Motor neuron (in vitro differentiated cells): ENCODE measurements at regions not wholly inside any gene's neighbourhood (a gene's known extent, or its start where the extent isn't known, plus 50 kb on each side); places are given as distances from the start of the nearest gene placed in this dataset.

Source experiments
- ATAC-seq, 8 experiments: fragments of 200-7000 bp; cut with Tn5 transposase; replicated peaks in 6 of 8; 2 replicates each; pipeline ENCODE4 v1.8.0; 2021; ENCODE audit warnings: mild to moderate bottlenecking in 8 of 8, moderate library complexity in 8 of 8
- H3K27ac ChIP-seq, 2 donors: fragments of 250-450 bp; sonication (Bioruptor Pico); 2 replicates each; pipeline ENCODE4 v1.9.0; 2021; ENCODE audit warnings: antibody characterized with exemption in 2 of 2, mild to moderate bottlenecking in 2 of 2, moderate library complexity in 1 of 2
- H3K4me1 ChIP-seq, 2 donors: fragments of 250-450 bp; sonication (Bioruptor Pico); replicated peaks in 1 of 2; 2 replicates each; pipeline ENCODE4 v1.6.1; 2021; ENCODE audit warnings: antibody characterized with exemption in 2 of 2, mild to moderate bottlenecking in 2 of 2, moderate library complexity in 1 of 2
- H3K4me3 ChIP-seq, 5 donors: fragments of 250-450 bp; sonication (Bioruptor Pico); 2 replicates each; pipeline ENCODE4 v1.9.0; 2021; ENCODE audit warnings: antibody characterized with exemption in 5 of 5, mild to moderate bottlenecking in 5 of 5, moderate library complexity in 4 of 5
- WGBS, 10 experiments: fragments of 450-650 bp; shearing (Covaris generic); methylation state at CpG; one replicate each; pipeline ENCODE4 v1.0.0; 2022; 5-methylcytosine and 5-hydroxymethylcytosine counted together
- in situ Hi-C, 9 experiments: fragments of 400-800 bp; cut with MboI; loops; one replicate each; pipeline ENCODE4 v1.15.0; 2021; ENCODE audit warnings: low sequenced_read_pairs in 9 of 9, low pct_unique_long_range_greater_than_20kb in 2 of 9; ENCODE audit not compliant: unreplicated experiment in 9 of 9

GRCh38 chr4:36758312-36759178, 477.1 kb downstream of the DTHD1 start:
- in situ Hi-C loops = no loop called here
- peaks cover 3 to 18% of the 10 kb centered on the region in 2 donors for H3K4me1 ChIP-seq
- WGBS, 10 experiments = 15 to 100% (median 44%) methylated on average over 2 to 9 of the region's 9 CpGs; no CpG with 5 or more reads in 1 of the 10 experiments
- ATAC-seq = peak in 5 of 8 experiments; percentile 25 to 84 (median 79)
- no peak overlapping the region for H3K27ac ChIP-seq
- no peak overlapping the region for H3K4me3 ChIP-seq

DNA sequence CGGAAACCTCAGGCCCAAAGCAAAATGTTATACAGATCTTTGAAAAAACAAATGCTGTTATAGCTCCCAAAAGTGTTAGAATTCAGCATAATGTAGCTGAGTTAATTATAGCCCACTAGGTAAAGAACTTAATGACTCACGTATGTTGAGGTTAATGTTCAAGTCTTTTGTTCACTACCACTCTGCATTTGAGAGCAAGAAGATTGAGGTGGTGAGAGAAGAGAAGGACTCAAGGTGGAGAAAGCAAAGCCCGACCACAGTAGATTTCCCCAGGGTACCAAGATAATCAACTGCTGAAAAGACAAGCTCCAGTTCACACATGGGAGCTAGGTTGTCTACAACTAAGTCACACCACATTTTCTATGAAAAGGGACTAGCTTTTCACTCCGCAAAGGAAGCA, 480.2 kb downstream of the DTHD1 start:
- 0 to 90% (median 63%) methylated on average over 1 to 4 of the region's 4 CpGs for whole genome bisulfite sequencing, 10 experiments
- ATAC-seq = no peak
- in situ Hi-C loops = no loop called here

GRCh38 chr4:36763814-36764213, 480.7 kb upstream of the NWD2 start:
- ATAC-seq = no peak
- WGBS, 10 experiments = 0 to 89% (median 80%) methylated on average over 1 of the region's 1 CpG; no CpG with 5 or more reads in 2 of the 10 experiments
- Histone ChIP-seq H3K4me1 (peaks cover 0 to 2% of the 10 kb centered on the region in 2 donors), H3K4me3 (no peak overlapping the region), H3K27ac (no peak overlapping the region)
- in situ Hi-C loops = no loop called here

More for the DNA sequence above, 480.2 kb downstream of the DTHD1 start:
- Histone ChIP-seq H3K27ac (no peak overlapping the region), H3K4me3 (no peak overlapping the region), H3K4me1 (peaks cover 3 to 13% of the 10 kb centered on the region in 2 donors)

GRCh38 chr4:36767596-36767995, 476.9 kb upstream of the NWD2 start:
- in situ Hi-C loops = no loop called here
- no peak for ATAC-seq
- Histone ChIP-seq H3K4me3 (no peak overlapping the region), H3K27ac (no peak overlapping the region), H3K4me1 (no peaks in the 10 kb centered on the region)
- 57 to 100% (median 100%) methylated on average over 1 of the region's 1 CpG; no CpG with 5 or more reads in 3 of the 10 experiments for WGBS, 10 experiments

- H3K4me1 ChIP-seq = peaks cover 0 to 3% of the 10 kb centered on the region in 2 donors
- no peak for ATAC-seq
- no peak overlapping the region for H3K27ac ChIP-seq
- in situ Hi-C loops = no loop called here
- no peak overlapping the region for H3K4me3 ChIP-seq
- 0 to 86% (median 40%) methylated on average over 1 of the region's 2 CpGs; no CpG with 5 or more reads in 4 of the 10 experiments for WGBS, 10 experiments
Measured at GRCh38 chr4:36771411-36772153, 473.0 kb upstream of the NWD2 start.

- H3K4me3 ChIP-seq = no peak overlapping the region
- no peak overlapping the region for H3K27ac ChIP-seq
- peaks cover 0 to 3% of the 10 kb centered on the region in 2 donors for H3K4me1 ChIP-seq
- in situ Hi-C loops = no loop called here
- ATAC-seq = no peak
Measured at GRCh38 chr4:36772154-36772516, 472.4 kb upstream of the NWD2 start.

DNA sequence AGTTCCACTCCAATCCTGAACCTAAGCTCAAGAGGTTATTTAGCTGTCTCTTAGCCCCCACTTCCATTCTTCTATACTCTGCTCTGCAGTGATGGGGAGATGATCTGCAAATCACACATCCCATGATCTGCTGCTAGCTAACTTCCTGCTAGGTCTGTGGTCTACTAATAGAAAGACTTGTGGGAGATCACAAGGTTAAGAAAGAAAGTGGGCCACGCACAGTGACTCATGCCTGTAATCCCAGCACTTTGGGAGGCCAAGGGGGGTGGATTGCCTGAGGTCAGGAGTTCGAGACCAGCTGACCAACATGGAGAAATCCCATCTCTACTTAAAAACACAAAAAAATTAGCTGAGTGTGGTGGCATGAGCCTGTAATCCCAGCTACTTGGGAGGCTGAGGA, 471.1 kb upstream of the NWD2 start:
- H3K4me3 ChIP-seq = no peak overlapping the region
- 0 to 93% (median 53%) methylated on average over 1 to 2 of the region's 2 CpGs; no CpG with 5 or more reads in 4 of the 10 experiments for WGBS, 10 experiments
- H3K27ac ChIP-seq = no peak overlapping the region
- H3K4me1 ChIP-seq = peaks cover 0 to 3% of the 10 kb centered on the region in 2 donors
- no peak for ATAC-seq
- in situ Hi-C loops = no loop called here

DNA sequence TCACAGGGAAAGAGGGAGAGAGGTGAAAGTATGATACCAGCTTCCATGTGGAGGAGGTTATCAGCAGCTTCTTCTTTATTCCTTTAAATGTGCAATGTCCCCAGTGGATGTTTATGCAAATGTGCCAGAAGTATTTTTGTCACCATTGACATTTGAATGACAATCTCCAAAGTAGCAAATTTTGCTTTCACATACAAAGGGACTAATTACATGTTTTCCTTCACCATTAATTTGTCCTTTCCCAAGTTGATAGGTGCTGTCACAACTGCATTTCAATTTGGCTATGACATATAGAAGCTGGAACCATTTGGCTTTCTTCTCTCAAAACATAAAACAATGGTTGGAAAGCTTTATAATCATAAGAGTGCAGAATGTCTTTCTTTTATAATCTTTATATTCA, 469.0 kb upstream of the NWD2 start:
- Histone ChIP-seq H3K27ac (no peak overlapping the region), H3K4me3 (no peak overlapping the region), H3K4me1 (peaks cover 0 to 3% of the 10 kb centered on the region in 2 donors)
- ATAC-seq = no peak
- in situ Hi-C loops = no loop called here

GRCh38 chr4:36779601-36780000, 464.9 kb upstream of the NWD2 start:
- Histone ChIP-seq H3K27ac (no peak overlapping the region), H3K4me1 (peaks cover 0 to 10% of the 10 kb centered on the region in 2 donors), H3K4me3 (no peak overlapping the region)
- 0 to 100% (median 83%) methylated on average over 1 of the region's 1 CpG; no CpG with 5 or more reads in 2 of the 10 experiments for WGBS, 10 experiments
- no peak for ATAC-seq
- in situ Hi-C loops = no loop called here

DNA sequence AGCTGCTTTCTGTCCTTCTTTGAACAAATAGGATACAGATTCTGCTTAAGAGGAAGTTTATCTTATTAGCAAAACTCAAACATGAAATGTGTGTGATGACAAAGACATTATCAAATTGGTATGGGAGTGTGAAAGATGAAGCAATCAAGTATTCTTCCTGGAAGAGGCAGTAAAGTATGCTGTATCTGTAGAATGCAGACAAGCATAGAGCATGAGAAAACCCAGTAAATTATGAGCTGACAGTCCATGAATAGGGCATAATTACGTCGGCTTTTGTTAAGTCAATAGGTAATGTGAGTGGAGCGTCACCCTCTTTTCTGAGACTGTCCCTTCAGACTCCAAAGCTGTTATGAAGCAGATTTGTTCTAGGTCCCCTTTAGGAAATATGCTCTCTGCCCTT, 458.6 kb upstream of the NWD2 start:
- in situ Hi-C loops = no loop called here
- Histone ChIP-seq H3K4me3 (no peak overlapping the region), H3K4me1 (peaks cover 0 to 10% of the 10 kb centered on the region in 2 donors), H3K27ac (no peak overlapping the region)
- peak in 4 of 8 experiments; percentile 22 to 90 (median 68) for ATAC-seq
- WGBS, 10 experiments = 0 to 90% (median 28%) methylated on average over 1 to 3 of the region's 3 CpGs; no CpG with 5 or more reads in 2 of the 10 experiments

DNA sequence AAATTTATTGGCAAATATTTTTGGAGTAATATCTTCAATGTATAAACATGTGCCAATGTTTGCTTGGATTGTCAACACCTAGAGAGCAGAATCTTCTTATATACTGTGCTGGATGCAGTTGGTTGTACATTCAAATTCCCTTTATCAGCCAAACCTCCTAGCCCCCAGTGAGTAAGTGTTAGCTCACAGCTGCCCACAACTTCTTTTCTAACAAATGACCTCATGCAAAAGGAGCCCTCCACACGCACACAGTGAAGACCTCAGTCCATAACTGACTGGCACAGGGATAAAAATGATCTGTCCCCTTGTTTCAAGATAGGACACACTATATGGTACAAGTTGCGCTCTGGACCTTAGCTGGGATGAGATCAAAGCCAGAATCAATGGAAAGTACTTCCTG, 458.0 kb upstream of the NWD2 start:
- WGBS, 10 experiments = 6 to 94% (median 57%) methylated on average over 2 of the region's 2 CpGs; no CpG with 5 or more reads in 4 of the 10 experiments
- peak in 3 of 8 experiments; percentile 26 to 92 (median 77) for ATAC-seq
- Histone ChIP-seq H3K4me3 (no peak overlapping the region), H3K27ac (no peak overlapping the region), H3K4me1 (peaks cover 0 to 10% of the 10 kb centered on the region in 2 donors)
- in situ Hi-C loops = no loop called here

DNA sequence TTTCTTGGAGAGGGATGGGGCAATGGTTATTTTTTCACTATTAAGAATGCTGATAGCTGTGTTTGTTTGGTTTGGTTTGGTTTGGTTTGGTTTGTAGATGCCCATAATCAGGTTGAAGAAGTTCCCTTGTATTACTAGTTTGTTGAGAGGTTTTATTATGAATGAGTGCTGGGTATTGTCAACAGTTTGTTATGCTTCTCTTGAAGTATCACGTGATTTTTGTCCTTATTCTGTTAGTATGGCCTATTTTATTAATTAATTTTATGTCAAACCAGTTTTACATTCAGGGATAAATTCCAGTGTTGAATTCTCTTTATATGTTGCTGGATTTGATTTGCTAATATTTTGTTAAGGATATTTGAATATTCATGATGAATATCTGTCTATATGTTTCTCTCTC, 449.8 kb upstream of the NWD2 start:
- 0 to 100% (median 85%) methylated on average over 1 of the region's 1 CpG for WGBS, 10 experiments
- Histone ChIP-seq H3K4me1 (no peaks in the 10 kb centered on the region), H3K27ac (no peak overlapping the region), H3K4me3 (no peak overlapping the region)
- in situ Hi-C loops = no loop called here
- no peak for ATAC-seq

GRCh38 chr4:36812149-36812548, 432.4 kb upstream of the NWD2 start:
- Histone ChIP-seq H3K27ac (no peak overlapping the region), H3K4me1 (no peaks in the 10 kb centered on the region), H3K4me3 (no peak overlapping the region)
- in situ Hi-C loops = no loop called here
- no peak for ATAC-seq
